HEK293T (cell line): ENCODE measurements at regions not wholly inside any gene's neighbourhood (a gene's known extent, or its start where the extent isn't known, plus 50 kb on each side); places are given as distances from the start of the nearest gene placed in this dataset.

Experiments
- CTCF ChIA-PET: fragments of 350-600 bp; formaldehyde crosslinking; extraction: SDS; loops from one replicate; lab custom pipeline; 2021; ENCODE audit warnings: antibody characterized with exemption, inconsistent platforms; lab: Yijun Ruan, JAX
- POLR2A ChIA-PET: fragments of 350-600 bp; formaldehyde crosslinking; extraction: SDS; loops from one replicate; lab custom pipeline; 2020; ENCODE audit warnings: antibody characterized with exemption, inconsistent platforms; lab: Yijun Ruan, JAX
- DNase-seq: peaks from one replicate; pipeline ENCODE4 v3.0.0; 2012; ENCODE audit warnings: mixed read lengths; ENCODE audit errors: extremely low spot score
- ARNT ChIP-seq: fragments of 450-650 bp; IDR thresholded peaks from 2 replicates; pipeline ENCODE4 v1.6.1; 2017; ENCODE audit warnings: mild to moderate bottlenecking
- BHLHE40 ChIP-seq: fragments of 450-650 bp; IDR thresholded peaks from 2 replicates; pipeline ENCODE4 v1.6.1; 2016; ENCODE audit warnings: mild to moderate bottlenecking, moderate library complexity, borderline replicate concordance
- CTBP1 ChIP-seq: fragments of 450-650 bp; IDR thresholded peaks from 2 replicates; pipeline ENCODE4 v1.6.1; 2016; ENCODE audit warnings: borderline replicate concordance
- ELF4 ChIP-seq: fragments of 450-650 bp; IDR thresholded peaks from 2 replicates; pipeline ENCODE4 v1.6.1; 2017; ENCODE audit warnings: antibody characterized with exemption
- FOXA1 ChIP-seq: fragments of 450-650 bp; IDR thresholded peaks from 2 replicates; pipeline ENCODE4 v1.6.1; 2016; ENCODE audit warnings: mild to moderate bottlenecking
- FOXK2 ChIP-seq: fragments of 450-650 bp; IDR thresholded peaks from 2 replicates; pipeline ENCODE4 v1.6.1; 2016; ENCODE audit warnings: mild to moderate bottlenecking
- FOXM1 ChIP-seq: fragments of 450-650 bp; IDR thresholded peaks from 2 replicates; pipeline ENCODE4 v1.6.1; 2017; ENCODE audit warnings: mild to moderate bottlenecking, borderline replicate concordance
- HDGF ChIP-seq: fragments of 450-650 bp; IDR thresholded peaks from 2 replicates; pipeline ENCODE4 v1.6.1; 2017; ENCODE audit warnings: antibody characterized with exemption, borderline replicate concordance
- L3MBTL2 ChIP-seq: fragments of 450-650 bp; conservative IDR thresholded peaks from 2 replicates; pipeline ENCODE4 v1.6.1; 2016; ENCODE audit warnings: mild to moderate bottlenecking
- LEF1 ChIP-seq: fragments of 450-650 bp; IDR thresholded peaks from 2 replicates; pipeline ENCODE4 v1.6.1; 2017; ENCODE audit warnings: mild to moderate bottlenecking, borderline replicate concordance
- NFRKB ChIP-seq: fragments of 450-650 bp; IDR thresholded peaks from 2 replicates; pipeline ENCODE4 v1.6.1; 2016; ENCODE audit warnings: mild to moderate bottlenecking, moderate library complexity
- SP1 ChIP-seq: fragments of 450-650 bp; IDR thresholded peaks from 2 replicates; pipeline ENCODE4 v1.6.1; 2017
- SUZ12 ChIP-seq: fragments of 450-650 bp; IDR thresholded peaks from 2 replicates; pipeline ENCODE4 v1.6.1; 2016; ENCODE audit warnings: mild to moderate bottlenecking
- TARDBP ChIP-seq: fragments of 450-650 bp; IDR thresholded peaks from 2 replicates; pipeline ENCODE4 v1.6.1; 2016
- ZNF384 ChIP-seq: fragments of 450-650 bp; IDR thresholded peaks from 2 replicates; pipeline ENCODE4 v1.6.1; 2016
- TF ChIP-seq, protein P1 (sequence below): fragments of 450-650 bp; IDR thresholded peaks from 2 replicates; pipeline ENCODE4 v1.6.1; 2016

GRCh38 chr15:70320482-70320881 lies 222.8 kb upstream of the TLE3 start:
- ChIA-PET CTCF (no interaction called here), POLR2A (no interaction called here)
- no peak for DNase-seq
- TF ChIP-seq HDGF (no peak), LEF1 (no peak), CTBP1 (no peak), L3MBTL2 (no peak), ELF4 (no peak), SUZ12 (no peak), FOXA1 (no peak), NFRKB (no peak), ARNT (no peak), FOXK2 (no peak), SP1 (no peak), TARDBP (no peak), FOXM1 (no peak), BHLHE40 (no peak), ZNF384 (no peak)
- TF ChIP-seq, protein P1, sequence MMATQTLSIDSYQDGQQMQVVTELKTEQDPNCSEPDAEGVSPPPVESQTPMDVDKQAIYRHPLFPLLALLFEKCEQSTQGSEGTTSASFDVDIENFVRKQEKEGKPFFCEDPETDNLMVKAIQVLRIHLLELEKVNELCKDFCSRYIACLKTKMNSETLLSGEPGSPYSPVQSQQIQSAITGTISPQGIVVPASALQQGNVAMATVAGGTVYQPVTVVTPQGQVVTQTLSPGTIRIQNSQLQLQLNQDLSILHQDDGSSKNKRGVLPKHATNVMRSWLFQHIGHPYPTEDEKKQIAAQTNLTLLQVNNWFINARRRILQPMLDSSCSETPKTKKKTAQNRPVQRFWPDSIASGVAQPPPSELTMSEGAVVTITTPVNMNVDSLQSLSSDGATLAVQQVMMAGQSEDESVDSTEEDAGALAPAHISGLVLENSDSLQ, result no peak

GRCh38 chr15:70320077-70320476 lies 222.4 kb upstream of the TLE3 start:
- POLR2A ChIA-PET, result no interaction called here
- CTCF ChIA-PET, result no interaction called here
- no peak for DNase-seq
- TF ChIP-seq FOXA1 (no peak), ZNF384 (no peak), LEF1 (no peak), HDGF (no peak), SP1 (no peak), ELF4 (no peak), NFRKB (no peak), TARDBP (no peak), CTBP1 (no peak), L3MBTL2 (no peak), FOXM1 (no peak), SUZ12 (no peak), ARNT (no peak), BHLHE40 (no peak), FOXK2 (no peak)
- TF ChIP-seq, protein P1, result no peak

DNA sequence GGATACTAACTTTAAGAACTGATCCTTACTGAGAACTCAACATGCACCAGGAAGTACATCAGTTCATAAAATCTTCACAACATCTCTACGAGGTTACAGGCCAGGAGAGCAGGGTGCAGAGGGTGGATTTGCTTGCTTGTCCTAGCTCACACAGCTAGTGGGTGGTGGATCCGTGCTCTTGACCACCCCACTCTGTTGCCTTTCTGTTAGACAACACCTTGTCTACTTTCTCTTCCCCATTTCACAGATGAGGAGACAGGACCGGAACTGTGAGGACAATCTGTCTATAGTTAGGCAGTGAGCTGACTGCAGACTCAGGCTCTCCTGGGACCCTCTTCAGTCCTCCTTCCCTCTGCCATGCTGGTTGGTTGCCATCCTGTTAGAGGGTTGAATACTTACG lies 221.7 kb upstream of the TLE3 start:
- TF ChIP-seq FOXK2 (no peak), LEF1 (no peak), SP1 (no peak)
- ChIA-PET CTCF (no interaction called here), POLR2A (no interaction called here)
- DNase-seq, result no peak

- POLR2A ChIA-PET, result no interaction called here
- TF ChIP-seq BHLHE40 (no peak), L3MBTL2 (no peak), ZNF384 (no peak), SUZ12 (no peak), FOXA1 (no peak), TARDBP (no peak), FOXK2 (no peak), HDGF (no peak), LEF1 (no peak), SP1 (no peak), ELF4 (no peak), FOXM1 (no peak), CTBP1 (no peak), NFRKB (no peak), ARNT (no peak)
- TF ChIP-seq, protein P1, result no peak
- CTCF ChIA-PET, result no interaction called here
- DNase-seq, result no peak
Measured at GRCh38 chr15:70318594-70319465, 221.1 kb upstream of the TLE3 start.

DNA sequence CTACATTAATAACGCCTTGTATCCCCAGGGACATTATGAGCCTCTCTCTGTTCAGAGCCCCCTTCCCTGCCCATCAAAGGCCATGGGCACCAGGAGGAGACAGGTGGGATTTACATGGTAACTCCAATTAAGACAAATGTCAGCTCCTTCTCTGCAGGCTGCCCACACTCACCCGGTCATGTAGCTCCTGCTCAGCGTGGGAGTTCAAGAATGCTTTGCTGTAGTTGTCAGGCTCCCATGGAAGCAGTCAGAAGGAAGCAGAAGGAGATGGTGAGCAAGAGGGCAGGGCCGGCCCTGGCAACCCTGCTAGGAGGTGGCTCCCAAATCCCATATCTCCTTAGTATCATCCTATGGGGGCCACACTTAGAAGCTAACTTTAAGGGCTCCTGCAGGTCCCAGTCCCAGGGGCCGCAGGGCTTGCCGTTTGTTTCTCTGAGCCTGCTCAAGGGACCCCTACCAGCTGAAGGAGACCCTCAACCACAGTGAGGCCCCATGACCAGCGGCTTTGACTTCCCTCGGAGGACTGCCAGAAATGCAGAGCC lies 218.4 kb upstream of the TLE3 start:
- ChIA-PET CTCF (no interaction called here), POLR2A (no interaction called here)
- DNase-seq, result no peak
- TF ChIP-seq FOXA1, result no peak
- no peak for TF ChIP-seq FOXK2
- no peak for TF ChIP-seq SUZ12
- TF ChIP-seq NFRKB, result no peak
- TF ChIP-seq HDGF, result no peak
- no peak for TF ChIP-seq ZNF384
- TF ChIP-seq FOXM1, result no peak
- no peak for TF ChIP-seq SP1
- TF ChIP-seq CTBP1, result no peak
- TF ChIP-seq ELF4, result no peak
- TF ChIP-seq BHLHE40, result no peak
- no peak for TF ChIP-seq LEF1
- TF ChIP-seq TARDBP, result no peak
- TF ChIP-seq, protein P1, result no peak
- no peak for TF ChIP-seq ARNT
- no peak for TF ChIP-seq L3MBTL2
